ENCODE measurements at regions not wholly inside any gene's neighbourhood (a gene's known extent, or its start where the extent isn't known, plus 50 kb on each side); places are given as distances from the start of the nearest gene placed in this dataset.

DNA sequence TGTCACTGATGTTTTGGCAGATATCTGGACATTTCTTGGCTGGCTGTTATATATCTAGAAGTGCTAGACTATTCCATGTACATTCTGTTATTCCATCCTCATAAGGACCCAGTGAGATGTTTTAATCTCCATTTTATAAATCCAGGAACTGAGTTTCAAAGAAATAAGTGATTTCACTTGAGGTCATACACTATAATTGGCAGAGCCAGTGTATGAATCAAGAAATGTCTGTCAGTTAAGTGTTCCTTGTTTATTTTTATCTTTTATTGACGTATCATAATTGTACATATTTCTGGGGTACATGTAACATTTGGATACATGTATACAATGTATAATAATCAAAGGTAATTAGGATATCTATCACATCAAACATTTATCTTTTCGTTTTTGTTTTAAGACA lies 338.3 kb upstream of the KLF4 start:
- TF ChIP-seq, protein P1, sequence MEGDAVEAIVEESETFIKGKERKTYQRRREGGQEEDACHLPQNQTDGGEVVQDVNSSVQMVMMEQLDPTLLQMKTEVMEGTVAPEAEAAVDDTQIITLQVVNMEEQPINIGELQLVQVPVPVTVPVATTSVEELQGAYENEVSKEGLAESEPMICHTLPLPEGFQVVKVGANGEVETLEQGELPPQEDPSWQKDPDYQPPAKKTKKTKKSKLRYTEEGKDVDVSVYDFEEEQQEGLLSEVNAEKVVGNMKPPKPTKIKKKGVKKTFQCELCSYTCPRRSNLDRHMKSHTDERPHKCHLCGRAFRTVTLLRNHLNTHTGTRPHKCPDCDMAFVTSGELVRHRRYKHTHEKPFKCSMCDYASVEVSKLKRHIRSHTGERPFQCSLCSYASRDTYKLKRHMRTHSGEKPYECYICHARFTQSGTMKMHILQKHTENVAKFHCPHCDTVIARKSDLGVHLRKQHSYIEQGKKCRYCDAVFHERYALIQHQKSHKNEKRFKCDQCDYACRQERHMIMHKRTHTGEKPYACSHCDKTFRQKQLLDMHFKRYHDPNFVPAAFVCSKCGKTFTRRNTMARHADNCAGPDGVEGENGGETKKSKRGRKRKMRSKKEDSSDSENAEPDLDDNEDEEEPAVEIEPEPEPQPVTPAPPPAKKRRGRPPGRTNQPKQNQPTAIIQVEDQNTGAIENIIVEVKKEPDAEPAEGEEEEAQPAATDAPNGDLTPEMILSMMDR (conservative IDR thresholded peaks at IDR 0.05; ENCODE audit: low read depth, low read length): no peak
- TF ChIP-seq EZH2 (IDR thresholded peaks at IDR 0.05; ENCODE audit: low read length, unreplicated experiment): no peak
- no peak for TF ChIP-seq EZH2phosphoT487 (IDR thresholded peaks at IDR 0.05; ENCODE audit: borderline replicate concordance, low read length)
